ENCODE measurements at regions not wholly inside any gene's neighbourhood (a gene's known extent, or its start where the extent isn't known, plus 50 kb on each side); places are given as distances from the start of the nearest gene placed in this dataset.

DNA sequence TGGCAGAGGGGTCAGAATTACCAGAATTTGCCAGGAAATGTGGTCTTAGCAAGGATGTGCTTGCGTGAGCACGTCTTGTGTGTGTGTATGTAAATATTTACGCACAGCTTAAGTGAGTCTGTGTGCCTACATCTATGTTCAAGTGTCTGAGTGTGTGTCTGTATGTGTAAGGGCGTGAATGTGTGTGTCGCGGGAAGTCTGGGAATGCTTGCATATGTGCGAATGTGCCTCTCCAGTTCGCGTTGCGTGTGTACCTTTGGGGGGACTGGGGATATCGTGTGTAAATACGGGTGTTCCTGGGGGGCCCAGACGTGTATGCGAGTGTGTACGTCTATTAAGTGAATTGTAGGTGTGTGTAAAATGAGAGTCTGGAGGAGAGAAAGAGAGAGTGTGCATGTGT lies 68.6 kb upstream of the POU3F1 start:
- H3K9ac ChIP-seq (ENCODE audit: low read length) = no peak overlapping the region
- H3K36me3 ChIP-seq (ENCODE audit: insufficient read depth, low read length) = no peaks in the 10 kb centered on the region
- no peaks in the 10 kb centered on the region for H3K9me2 ChIP-seq (ENCODE audit: low read depth, low read length)
- TF ChIP-seq, protein P1, sequence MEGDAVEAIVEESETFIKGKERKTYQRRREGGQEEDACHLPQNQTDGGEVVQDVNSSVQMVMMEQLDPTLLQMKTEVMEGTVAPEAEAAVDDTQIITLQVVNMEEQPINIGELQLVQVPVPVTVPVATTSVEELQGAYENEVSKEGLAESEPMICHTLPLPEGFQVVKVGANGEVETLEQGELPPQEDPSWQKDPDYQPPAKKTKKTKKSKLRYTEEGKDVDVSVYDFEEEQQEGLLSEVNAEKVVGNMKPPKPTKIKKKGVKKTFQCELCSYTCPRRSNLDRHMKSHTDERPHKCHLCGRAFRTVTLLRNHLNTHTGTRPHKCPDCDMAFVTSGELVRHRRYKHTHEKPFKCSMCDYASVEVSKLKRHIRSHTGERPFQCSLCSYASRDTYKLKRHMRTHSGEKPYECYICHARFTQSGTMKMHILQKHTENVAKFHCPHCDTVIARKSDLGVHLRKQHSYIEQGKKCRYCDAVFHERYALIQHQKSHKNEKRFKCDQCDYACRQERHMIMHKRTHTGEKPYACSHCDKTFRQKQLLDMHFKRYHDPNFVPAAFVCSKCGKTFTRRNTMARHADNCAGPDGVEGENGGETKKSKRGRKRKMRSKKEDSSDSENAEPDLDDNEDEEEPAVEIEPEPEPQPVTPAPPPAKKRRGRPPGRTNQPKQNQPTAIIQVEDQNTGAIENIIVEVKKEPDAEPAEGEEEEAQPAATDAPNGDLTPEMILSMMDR (IDR thresholded peaks at IDR 0.05; ENCODE audit: low read length) = no peak
- TF ChIP-seq EZH2 (IDR thresholded peaks at IDR 0.05; ENCODE audit: borderline replicate concordance, low read length) = no peak
- H3K27me3 ChIP-seq (ENCODE audit: insufficient read depth, low read length) = no peaks in the 10 kb centered on the region
- no peaks in the 10 kb centered on the region for H4K20me1 ChIP-seq (ENCODE audit: insufficient read depth, low read length)
- no peak overlapping the region for H3K4me3 ChIP-seq (ENCODE audit: low read depth, low read length, poor library complexity, severe bottlenecking)
- no peak overlapping the region for H3K27ac ChIP-seq (ENCODE audit: low read depth, low read length, poor library complexity, severe bottlenecking)
- no peak overlapping the region for H3K4me2 ChIP-seq (ENCODE audit: low read length)
- H3K9me3 ChIP-seq (ENCODE audit: low read length) = no peaks in the 10 kb centered on the region
- H3K4me1 ChIP-seq (ENCODE audit: insufficient read depth, low read length, severe bottlenecking) = no peaks in the 10 kb centered on the region
- H3F3A ChIP-seq (ENCODE audit: insufficient read depth, low read length) = no peaks in the 10 kb centered on the region
- H3K79me2 ChIP-seq (ENCODE audit: insufficient read depth, low read length) = no peaks in the 10 kb centered on the region
- H2AFZ ChIP-seq (ENCODE audit: low read length) = no peak overlapping the region

DNA sequence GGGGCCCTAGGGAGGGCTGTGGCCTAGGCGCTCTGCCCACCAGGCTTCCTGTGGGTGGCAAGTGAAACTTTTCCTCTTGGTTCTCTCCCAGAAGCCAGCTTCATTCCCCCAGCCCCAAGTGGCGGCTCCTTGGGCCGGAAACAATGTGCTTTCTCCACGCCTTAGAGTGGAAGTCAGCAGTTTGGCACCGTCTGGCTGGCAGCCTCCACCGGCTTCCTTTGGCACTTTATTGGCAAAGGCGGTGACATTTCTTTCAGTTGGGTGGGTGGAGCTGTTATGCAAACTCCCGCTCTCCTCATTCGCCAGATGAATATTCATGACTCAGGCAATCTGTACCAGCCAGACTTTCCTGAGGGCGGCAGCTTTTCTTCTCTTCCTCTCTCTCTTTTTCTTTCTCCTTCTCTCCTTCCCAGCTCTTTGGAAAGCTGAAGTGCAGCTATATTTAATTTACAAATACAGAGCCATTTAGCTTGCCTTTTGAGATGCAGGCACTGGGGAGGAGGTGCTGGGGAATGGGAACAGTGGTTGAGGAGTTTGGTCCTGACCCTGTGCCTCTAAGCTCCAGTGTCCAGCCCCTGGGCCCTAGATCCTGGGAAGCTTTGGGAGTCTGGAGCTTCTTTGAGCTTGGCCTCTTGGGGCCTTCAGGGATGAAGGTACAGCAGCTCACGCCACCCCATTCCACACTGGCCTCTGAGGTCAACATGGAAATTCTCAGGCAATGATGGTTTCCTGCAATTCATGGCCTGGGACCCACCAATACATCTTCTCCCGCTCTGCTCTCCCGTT lies 67.8 kb upstream of the POU3F1 start:
- Histone ChIP-seq H3K4me1 (ENCODE audit: insufficient read depth, low read length, severe bottlenecking) (no peaks in the 10 kb centered on the region), H3K9ac (ENCODE audit: low read length) (no peak overlapping the region), H3K79me2 (ENCODE audit: insufficient read depth, low read length) (no peaks in the 10 kb centered on the region), H2AFZ (ENCODE audit: low read length) (no peak overlapping the region), H3K9me2 (ENCODE audit: low read depth, low read length) (no peaks in the 10 kb centered on the region), H3F3A (ENCODE audit: insufficient read depth, low read length) (no peaks in the 10 kb centered on the region), H3K36me3 (ENCODE audit: insufficient read depth, low read length) (no peaks in the 10 kb centered on the region), H3K27ac (ENCODE audit: low read depth, low read length, poor library complexity, severe bottlenecking) (no peak overlapping the region), H3K4me3 (ENCODE audit: low read depth, low read length, poor library complexity, severe bottlenecking) (no peak overlapping the region), H3K4me2 (ENCODE audit: low read length) (no peak overlapping the region), H3K9me3 (ENCODE audit: low read length) (no peaks in the 10 kb centered on the region), H4K20me1 (ENCODE audit: insufficient read depth, low read length) (no peaks in the 10 kb centered on the region), H3K27me3 (ENCODE audit: insufficient read depth, low read length) (no peaks in the 10 kb centered on the region)
- TF ChIP-seq, protein P1 (IDR thresholded peaks at IDR 0.05; ENCODE audit: low read length) = no peak
- no peak for TF ChIP-seq EZH2 (IDR thresholded peaks at IDR 0.05; ENCODE audit: borderline replicate concordance, low read length)

DNA sequence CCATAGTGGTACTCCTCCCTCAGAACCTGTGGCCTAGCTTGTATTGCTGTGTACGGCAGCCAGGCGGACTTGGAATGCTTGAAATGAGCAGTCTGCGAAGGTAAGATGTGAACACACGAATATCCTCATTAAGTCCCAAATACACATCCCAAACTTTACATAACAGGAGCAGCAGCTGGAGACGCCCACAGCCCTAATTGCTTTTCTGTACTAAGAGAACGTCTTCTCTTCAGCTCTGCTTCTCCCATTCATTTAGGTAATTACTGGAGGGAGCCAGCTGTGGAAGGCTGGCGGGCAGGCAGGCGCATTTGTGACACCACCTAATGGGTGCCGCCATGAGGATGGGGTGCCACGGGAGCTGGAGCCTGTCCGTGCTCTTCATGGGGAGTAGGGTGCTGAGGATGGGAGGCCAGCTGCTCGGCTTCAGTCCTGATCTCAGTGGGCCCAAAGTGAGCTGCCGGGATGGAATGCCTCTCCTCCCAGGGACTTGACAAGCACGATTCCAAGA lies 66.6 kb upstream of the POU3F1 start:
- Histone ChIP-seq H3K9me2 (ENCODE audit: low read depth, low read length) (no peaks in the 10 kb centered on the region), H3K4me1 (ENCODE audit: insufficient read depth, low read length, severe bottlenecking) (no peaks in the 10 kb centered on the region), H3K4me3 (ENCODE audit: low read depth, low read length, poor library complexity, severe bottlenecking) (no peak overlapping the region), H3F3A (ENCODE audit: insufficient read depth, low read length) (no peaks in the 10 kb centered on the region), H3K9me3 (ENCODE audit: low read length) (no peaks in the 10 kb centered on the region), H3K27me3 (ENCODE audit: insufficient read depth, low read length) (no peaks in the 10 kb centered on the region), H4K20me1 (ENCODE audit: insufficient read depth, low read length) (no peaks in the 10 kb centered on the region), H2AFZ (ENCODE audit: low read length) (no peak overlapping the region), H3K9ac (ENCODE audit: low read length) (no peak overlapping the region), H3K27ac (ENCODE audit: low read depth, low read length, poor library complexity, severe bottlenecking) (no peak overlapping the region), H3K4me2 (ENCODE audit: low read length) (no peak overlapping the region), H3K79me2 (ENCODE audit: insufficient read depth, low read length) (no peaks in the 10 kb centered on the region), H3K36me3 (ENCODE audit: insufficient read depth, low read length) (no peaks in the 10 kb centered on the region)
- no peak for TF ChIP-seq EZH2 (IDR thresholded peaks at IDR 0.05; ENCODE audit: borderline replicate concordance, low read length)
- TF ChIP-seq, protein P1 (IDR thresholded peaks at IDR 0.05; ENCODE audit: low read length) = no peak

All from OCI-LY1 (cell line).